Loucy (cell line): ENCODE measurements at regions not wholly inside any gene's neighbourhood (a gene's known extent, or its start where the extent isn't known, plus 50 kb on each side); places are given as distances from the start of the nearest gene placed in this dataset.

ENCODE experiments used
- H2AFZ ChIP-seq: fragments of 200-600 bp; sonication (generic); 2 replicates; pipeline ENCODE4 v1.6.0; 2016; ENCODE audit warnings: antibody characterized with exemption, mild to moderate bottlenecking, low read length, moderate library complexity
- H3F3A ChIP-seq: fragments of 200-600 bp; 2 replicates; pipeline ENCODE4 v1.6.0; 2016; ENCODE audit warnings: antibody characterized with exemption, low read depth, mild to moderate bottlenecking
- H3K27me3 ChIP-seq: fragments of 200-600 bp; sonication (generic); 2 replicates; pipeline ENCODE4 v1.6.1; 2014; ENCODE audit warnings: low read length, mild to moderate bottlenecking; ENCODE audit not compliant: insufficient read depth, poor library complexity, severe bottlenecking
- H3K36me3 ChIP-seq: fragments of 200-600 bp; sonication (generic); 2 replicates; pipeline ENCODE4 v1.6.1; 2016; ENCODE audit warnings: low read length; ENCODE audit not compliant: insufficient read depth
- H3K4me1 ChIP-seq: fragments of 200-600 bp; sonication (generic); 2 replicates; pipeline ENCODE4 v1.5.1; 2014; ENCODE audit warnings: low read length, mild to moderate bottlenecking; ENCODE audit not compliant: insufficient read depth, poor library complexity, severe bottlenecking
- H3K4me2 ChIP-seq: fragments of 200-600 bp; sonication (generic); 2 replicates; pipeline ENCODE4 v1.6.0; 2014; ENCODE audit warnings: antibody characterized with exemption, low read length, low read depth, mild to moderate bottlenecking; ENCODE audit not compliant: poor library complexity, severe bottlenecking
- H3K4me3 ChIP-seq: fragments of 200-600 bp; sonication (generic); 2 replicates; pipeline ENCODE4 v1.5.1; 2014; ENCODE audit warnings: low read length, mild to moderate bottlenecking, mixed read lengths; ENCODE audit not compliant: poor library complexity, severe bottlenecking
- H3K79me2 ChIP-seq: fragments of 200-600 bp; sonication (generic); 2 replicates; pipeline ENCODE4 v1.6.1; 2014; ENCODE audit warnings: low read length; ENCODE audit not compliant: insufficient read depth
- H3K9ac ChIP-seq: fragments of 200-600 bp; sonication (generic); 2 replicates; pipeline ENCODE4 v1.6.0; 2014; ENCODE audit warnings: mild to moderate bottlenecking, low read depth, low read length, moderate library complexity; ENCODE audit not compliant: poor library complexity, severe bottlenecking
- H3K9me2 ChIP-seq: fragments of 200-600 bp; sonication (generic); replicated peaks from 2 replicates; pipeline ENCODE4 v1.6.1; 2016; ENCODE audit warnings: low read depth, low read length, mixed read lengths
- H3K9me3 ChIP-seq: fragments of 200-600 bp; sonication (generic); 2 replicates; pipeline ENCODE4 v1.6.1; 2014; ENCODE audit warnings: mild to moderate bottlenecking, antibody characterized with exemption, low read length, low read depth; ENCODE audit not compliant: insufficient read depth
- H4K20me1 ChIP-seq: fragments of 200-600 bp; sonication (generic); 2 replicates; pipeline ENCODE4 v1.6.0; 2014; ENCODE audit warnings: antibody characterized with exemption, low read length, mild to moderate bottlenecking; ENCODE audit not compliant: insufficient read depth, poor library complexity, severe bottlenecking
- EZH2phosphoT487 ChIP-seq: fragments of 200-600 bp; IDR thresholded peaks from 2 replicates; pipeline ENCODE4 v1.6.1; 2018; ENCODE audit warnings: antibody characterized with exemption, mild to moderate bottlenecking, moderate library complexity, borderline replicate concordance
- TF ChIP-seq, protein P1 (sequence below): fragments of 200-600 bp; sonication (generic); conservative IDR thresholded peaks from 2 replicates; pipeline ENCODE4 v1.5.1; 2014; ENCODE audit warnings: mild to moderate bottlenecking, antibody characterized with exemption, low read length

DNA sequence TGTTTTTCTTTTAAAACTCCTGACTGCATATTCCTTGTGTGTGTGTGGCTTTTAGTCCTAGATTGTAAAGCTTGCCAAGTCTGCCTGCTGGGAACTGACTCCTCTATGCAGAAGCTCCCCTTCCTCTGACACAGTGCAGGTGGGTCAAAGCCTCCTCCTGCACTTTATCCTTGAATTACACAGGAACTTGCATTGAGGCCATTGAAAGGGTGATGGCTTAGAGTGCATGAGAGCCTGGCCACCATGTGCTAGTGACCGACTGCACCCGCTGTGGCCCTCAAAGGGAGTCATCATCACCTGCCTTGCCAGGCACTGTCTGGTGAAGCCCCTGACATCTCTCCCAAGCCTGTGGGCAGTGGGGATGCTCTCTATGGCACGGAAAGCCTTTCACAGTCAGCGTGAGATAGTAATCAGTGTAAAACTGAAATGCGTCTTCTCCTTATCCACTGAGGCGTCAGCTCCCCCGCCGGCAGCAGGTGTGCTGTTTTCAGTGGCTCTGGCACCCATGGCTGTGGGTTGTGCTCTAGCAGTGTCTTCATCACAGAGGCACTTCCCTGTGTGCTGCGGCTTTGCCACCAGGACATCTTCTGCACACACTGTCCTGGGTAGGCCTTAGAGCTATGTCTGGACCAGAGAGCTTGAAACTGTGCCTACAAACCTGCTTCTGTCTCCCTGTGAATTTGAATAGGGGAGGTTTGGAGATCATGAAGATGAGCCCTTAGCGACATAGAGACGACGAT is 87.9 kb downstream of the THBS2 start:
- Histone ChIP-seq H3F3A (no peaks in the 10 kb centered on the region), H3K27me3 (no peaks in the 10 kb centered on the region), H3K9me2 (no peaks in the 10 kb centered on the region), H3K4me3 (no peak overlapping the region), H3K4me2 (no peak overlapping the region), H2AFZ (no peak overlapping the region), H4K20me1 (no peaks in the 10 kb centered on the region), H3K9ac (no peak overlapping the region), H3K79me2 (no peaks in the 10 kb centered on the region), H3K9me3 (peaks cover 38% of the 10 kb centered on the region; the same call in 1 of the 2 replicates), H3K36me3 (no peaks in the 10 kb centered on the region), H3K4me1 (no peaks in the 10 kb centered on the region)
- TF ChIP-seq EZH2phosphoT487 = no peak
- TF ChIP-seq, protein P1, sequence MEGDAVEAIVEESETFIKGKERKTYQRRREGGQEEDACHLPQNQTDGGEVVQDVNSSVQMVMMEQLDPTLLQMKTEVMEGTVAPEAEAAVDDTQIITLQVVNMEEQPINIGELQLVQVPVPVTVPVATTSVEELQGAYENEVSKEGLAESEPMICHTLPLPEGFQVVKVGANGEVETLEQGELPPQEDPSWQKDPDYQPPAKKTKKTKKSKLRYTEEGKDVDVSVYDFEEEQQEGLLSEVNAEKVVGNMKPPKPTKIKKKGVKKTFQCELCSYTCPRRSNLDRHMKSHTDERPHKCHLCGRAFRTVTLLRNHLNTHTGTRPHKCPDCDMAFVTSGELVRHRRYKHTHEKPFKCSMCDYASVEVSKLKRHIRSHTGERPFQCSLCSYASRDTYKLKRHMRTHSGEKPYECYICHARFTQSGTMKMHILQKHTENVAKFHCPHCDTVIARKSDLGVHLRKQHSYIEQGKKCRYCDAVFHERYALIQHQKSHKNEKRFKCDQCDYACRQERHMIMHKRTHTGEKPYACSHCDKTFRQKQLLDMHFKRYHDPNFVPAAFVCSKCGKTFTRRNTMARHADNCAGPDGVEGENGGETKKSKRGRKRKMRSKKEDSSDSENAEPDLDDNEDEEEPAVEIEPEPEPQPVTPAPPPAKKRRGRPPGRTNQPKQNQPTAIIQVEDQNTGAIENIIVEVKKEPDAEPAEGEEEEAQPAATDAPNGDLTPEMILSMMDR = no peak

DNA sequence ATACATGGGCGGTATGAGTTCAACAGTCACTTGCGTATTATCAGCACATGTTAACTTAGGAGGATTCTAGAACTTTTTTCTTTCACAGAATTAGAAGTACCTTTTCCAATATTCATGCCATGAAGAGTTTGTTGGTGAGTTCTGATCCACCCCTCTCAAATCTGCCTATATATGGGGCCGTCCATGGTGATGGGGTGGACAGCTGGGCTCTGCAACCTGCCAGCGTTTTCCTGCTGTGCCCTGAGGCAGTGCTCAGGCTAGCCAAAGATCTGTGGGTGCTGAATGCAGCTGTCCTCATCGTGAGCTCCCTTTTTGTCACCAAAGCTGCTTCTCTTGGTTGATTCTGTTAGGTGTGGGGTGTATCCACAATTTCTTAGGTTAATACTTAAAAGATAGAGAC is 88.7 kb downstream of the THBS2 start:
- Histone ChIP-seq H3K36me3 (no peaks in the 10 kb centered on the region), H3K4me3 (no peak overlapping the region), H4K20me1 (no peaks in the 10 kb centered on the region), H3F3A (no peaks in the 10 kb centered on the region), H3K4me1 (no peaks in the 10 kb centered on the region), H3K9me2 (no peaks in the 10 kb centered on the region), H3K27me3 (no peaks in the 10 kb centered on the region), H3K9me3 (peaks cover 31% of the 10 kb centered on the region; the same call in 1 of the 2 replicates), H3K79me2 (no peaks in the 10 kb centered on the region), H2AFZ (no peak overlapping the region), H3K4me2 (no peak overlapping the region), H3K9ac (no peak overlapping the region)
- TF ChIP-seq, protein P1 = no peak
- no peak for TF ChIP-seq EZH2phosphoT487

DNA sequence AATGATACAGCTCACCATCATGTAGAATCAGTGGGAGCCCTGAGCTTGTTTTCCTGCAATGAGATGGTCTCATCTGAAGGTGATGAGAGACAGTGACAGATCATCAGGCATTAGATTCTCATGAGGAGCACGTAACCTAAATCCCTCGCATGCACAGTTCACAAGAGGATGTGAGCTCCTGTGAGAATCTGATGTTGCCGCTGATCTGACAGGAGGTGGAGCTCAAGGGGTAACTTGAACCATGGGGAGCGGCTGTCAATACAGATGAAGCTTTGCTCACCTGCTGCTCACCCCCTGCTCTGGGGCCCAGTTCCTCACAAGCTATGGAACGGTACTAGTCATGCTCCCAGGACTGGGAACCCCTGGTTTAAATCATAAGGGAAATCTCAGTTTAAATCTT is 89.2 kb downstream of the THBS2 start:
- TF ChIP-seq, protein P1 = no peak
- no peak for TF ChIP-seq EZH2phosphoT487
- Histone ChIP-seq H3F3A (no peaks in the 10 kb centered on the region), H3K9me3 (peaks cover 32% of the 10 kb centered on the region; the same call in 1 of the 2 replicates), H3K79me2 (no peaks in the 10 kb centered on the region), H3K4me2 (no peak overlapping the region), H3K4me3 (no peak overlapping the region), H2AFZ (no peak overlapping the region), H3K4me1 (no peaks in the 10 kb centered on the region), H3K9ac (no peak overlapping the region), H3K27me3 (no peaks in the 10 kb centered on the region), H3K9me2 (no peaks in the 10 kb centered on the region), H4K20me1 (no peaks in the 10 kb centered on the region), H3K36me3 (no peaks in the 10 kb centered on the region)
